Endothelial cell of umbilical vein (primary cell): ENCODE measurements at regions not wholly inside any gene's neighbourhood (a gene's known extent, or its start where the extent isn't known, plus 50 kb on each side); places are given as distances from the start of the nearest gene placed in this dataset.

Source experiments
- BruUV-seq: library from RNA; stranded (reverse); fragments of 400-500 nt; replicated peaks from 2 replicates; lab custom pipeline; 2021; lab: Mats Ljungman, UMichigan
- CTCF ChIA-PET: fragments of 300-600, 350-600 bp; sonication (Branson Sonifier 250); formaldehyde crosslinking; loops from one replicate; lab custom pipeline; 2021; ENCODE audit warnings: antibody characterized with exemption, inconsistent platforms; lab: Charles Lee
- POLR2A ChIA-PET: fragments of 300-600, 350-600 bp; sonication (Branson Sonifier 250); formaldehyde crosslinking; loops from one replicate; lab custom pipeline; 2021; ENCODE audit warnings: antibody characterized with exemption, inconsistent platforms; lab: Charles Lee
- DNase-seq: peaks from one replicate; pipeline ENCODE4 v3.0.0-alpha.2; 2011; ENCODE audit warnings: low read depth, low spot score
- FAIRE-seq: peaks from 2 replicates; lab custom pipeline; 2011; peaks lifted over from hg19 to GRCh38; lab: Jason Lieb, UNC
- H2AFZ ChIP-seq: 2 replicates; pipeline ENCODE4 v1.6.0; 2012; ENCODE audit warnings: low read depth, low read length, control low read depth, inconsistent platforms
- H3K27ac ChIP-seq: 2 replicates; pipeline ENCODE4 v1.5.1; 2011; ENCODE audit warnings: low read depth, mild to moderate bottlenecking, control low read depth, low read length, moderate library complexity; ENCODE audit not compliant: insufficient read depth
- H3K27me3 ChIP-seq, 2 experiments: 2 replicates each; pipeline versions ENCODE4 v1.6.0 to v1.6.1; 2011; ENCODE audit warnings: low read length in 2 of 2, mixed read lengths in 1 of 2; ENCODE audit not compliant: control insufficient read depth in 2 of 2, insufficient read depth in 2 of 2
- H3K36me3 ChIP-seq, 2 experiments: 2 replicates in 1 of 2; 3 replicates in 1 of 2; pipeline ENCODE4 v1.5.1; 2011; ENCODE audit warnings: low read length in 2 of 2, mild to moderate bottlenecking in 1 of 2, moderate library complexity in 1 of 2; ENCODE audit not compliant: control insufficient read depth in 2 of 2, insufficient read depth in 2 of 2; ENCODE audit errors: extremely low read depth in 1 of 2
- H3K4me1 ChIP-seq: 3 replicates; pipeline ENCODE4 v1.5.1; 2011; ENCODE audit warnings: mild to moderate bottlenecking, low read length; ENCODE audit not compliant: control insufficient read depth, insufficient read depth; ENCODE audit errors: extremely low read depth
- H3K4me2 ChIP-seq: 2 replicates; pipeline ENCODE4 v1.6.1; 2011; ENCODE audit warnings: low read length, control low read depth, mixed read lengths; ENCODE audit not compliant: insufficient read depth
- H3K4me3 ChIP-seq, 3 experiments: fragments of 200-600 bp in 1 of 3; sonication (generic), shearing (Covaris generic) in 1 of 3; replicated peaks in 1 of 3; 2 replicates each; pipeline ENCODE4 v1.5.1; 2011 to 2016; ENCODE audit warnings: control low read depth in 3 of 3, low read length in 3 of 3, mild to moderate bottlenecking in 2 of 3, inconsistent platforms in 1 of 3, low read depth in 1 of 3, moderate library complexity in 1 of 3; ENCODE audit not compliant: insufficient read depth in 1 of 3
- H3K79me2 ChIP-seq: 2 replicates; pipeline ENCODE4 v1.6.0; 2012; ENCODE audit warnings: low read length, inconsistent platforms; ENCODE audit not compliant: control insufficient read depth, insufficient read depth
- H3K9ac ChIP-seq: replicated peaks from 2 replicates; pipeline ENCODE3; 2011; ENCODE audit warnings: low read length, control low read depth; ENCODE audit not compliant: insufficient read depth; ENCODE audit errors: extremely low read depth
- H3K9me1 ChIP-seq: replicated peaks from 3 replicates; pipeline ENCODE4 v1.6.0; 2011; ENCODE audit warnings: mild to moderate bottlenecking, low read length; ENCODE audit not compliant: control insufficient read depth, insufficient read depth; ENCODE audit errors: extremely low read depth
- H3K9me3 ChIP-seq: replicated peaks from 2 replicates; pipeline ENCODE4 v1.5.1; 2012; ENCODE audit warnings: low read length, inconsistent platforms; ENCODE audit not compliant: control insufficient read depth, insufficient read depth
- H4K20me1 ChIP-seq: replicated peaks from 2 replicates; pipeline ENCODE3; 2011; ENCODE audit warnings: mild to moderate bottlenecking, low read length; ENCODE audit not compliant: control insufficient read depth, insufficient read depth; ENCODE audit errors: extremely low read depth
- EZH2 ChIP-seq: IDR thresholded peaks from 2 replicates; pipeline ENCODE4 v1.6.1; 2012; ENCODE audit warnings: borderline replicate concordance, low read depth, mild to moderate bottlenecking, moderate library complexity, low read length, inconsistent platforms; ENCODE audit not compliant: severe bottlenecking
- FOS ChIP-seq: IDR thresholded peaks from 2 replicates; pipeline ENCODE4 v1.6.1; 2011; ENCODE audit warnings: mild to moderate bottlenecking, low read length, moderate library complexity, borderline replicate concordance; ENCODE audit not compliant: insufficient read depth
- GATA2 ChIP-seq: IDR thresholded peaks from 2 replicates; pipeline ENCODE4 v1.7.0; 2011; ENCODE audit warnings: low read depth, mild to moderate bottlenecking, moderate library complexity, mixed read lengths, low read length; ENCODE audit not compliant: insufficient read length, insufficient read depth
- MAX ChIP-seq: IDR thresholded peaks from 2 replicates; pipeline ENCODE4 v1.6.1; 2011; ENCODE audit not compliant: insufficient read depth, insufficient read length
- MYC ChIP-seq: IDR thresholded peaks from one replicate; pipeline ENCODE4 v1.6.1; 2011; ENCODE audit warnings: mild to moderate bottlenecking, low read depth, low read length
- POLR2A ChIP-seq: IDR thresholded peaks from 2 replicates; pipeline ENCODE4 v1.6.1; 2012; ENCODE audit warnings: low read depth, mild to moderate bottlenecking, control low read depth, low read length
- POLR2AphosphoS5 ChIP-seq: IDR thresholded peaks from 2 replicates; pipeline ENCODE4 v1.6.1; 2012; ENCODE audit warnings: low read depth, mild to moderate bottlenecking, control low read depth, low read length, moderate library complexity; ENCODE audit not compliant: insufficient read depth
- dilution Hi-C: fragments of 300-500 bp; cut with MboI; formaldehyde crosslinking; loops from one replicate; pipeline ENCODE4 v1.15.0; 2019; ENCODE audit warnings: low sequenced_read_pairs; ENCODE audit not compliant: extremely low pct_ligation_motif_present
- intact Hi-C: fragments of 100-400 bp; cut with micrococcal nuclease; formaldehyde crosslinking; loops from one replicate; pipeline ENCODE4 v1.10.0; 2022
- TF ChIP-seq, protein P1 (sequence below), 2 donors: IDR thresholded peaks; 1 replicate in 1 of 2; 2 replicates in 1 of 2; pipeline ENCODE4 v1.5.1; 2011; ENCODE audit warnings: low read length in 2 of 2, mild to moderate bottlenecking in 2 of 2, moderate library complexity in 2 of 2, control low read depth in 1 of 2, inconsistent platforms in 1 of 2, low read depth in 1 of 2; ENCODE audit not compliant: insufficient read depth in 1 of 2; ENCODE audit errors: extremely low read depth in 1 of 2

GRCh38 chr2:22626621-22627020 is 758.4 kb upstream of the KLHL29 start:
- Histone ChIP-seq H3K4me2 (no peak overlapping the region), H3K9me1 (no peaks in the 10 kb centered on the region), H3K9ac (no peak overlapping the region), H3K36me3 (no peaks in the 10 kb centered on the region), H4K20me1 (no peaks in the 10 kb centered on the region), H3K79me2 (no peaks in the 10 kb centered on the region), H3K27ac (no peak overlapping the region), H3K4me1 (no peaks in the 10 kb centered on the region), H2AFZ (no peak overlapping the region), H3K4me3 (no peak overlapping the region), H3K9me3 (peaks cover 6% of the 10 kb centered on the region), H3K27me3 (no peaks in the 10 kb centered on the region)
- ChIA-PET CTCF (no interaction called here), POLR2A (no interaction called here)
- intact Hi-C loops (no loop called here), dilution Hi-C loops (no loop called here)
- BruUV-seq = no TSS peak
- FAIRE-seq (no peak), DNase-seq (no peak)
- TF ChIP-seq POLR2AphosphoS5 = no peak
- TF ChIP-seq FOS = no peak
- TF ChIP-seq EZH2 = no peak
- TF ChIP-seq MAX = no peak
- TF ChIP-seq POLR2A = no peak
- TF ChIP-seq, protein P1, sequence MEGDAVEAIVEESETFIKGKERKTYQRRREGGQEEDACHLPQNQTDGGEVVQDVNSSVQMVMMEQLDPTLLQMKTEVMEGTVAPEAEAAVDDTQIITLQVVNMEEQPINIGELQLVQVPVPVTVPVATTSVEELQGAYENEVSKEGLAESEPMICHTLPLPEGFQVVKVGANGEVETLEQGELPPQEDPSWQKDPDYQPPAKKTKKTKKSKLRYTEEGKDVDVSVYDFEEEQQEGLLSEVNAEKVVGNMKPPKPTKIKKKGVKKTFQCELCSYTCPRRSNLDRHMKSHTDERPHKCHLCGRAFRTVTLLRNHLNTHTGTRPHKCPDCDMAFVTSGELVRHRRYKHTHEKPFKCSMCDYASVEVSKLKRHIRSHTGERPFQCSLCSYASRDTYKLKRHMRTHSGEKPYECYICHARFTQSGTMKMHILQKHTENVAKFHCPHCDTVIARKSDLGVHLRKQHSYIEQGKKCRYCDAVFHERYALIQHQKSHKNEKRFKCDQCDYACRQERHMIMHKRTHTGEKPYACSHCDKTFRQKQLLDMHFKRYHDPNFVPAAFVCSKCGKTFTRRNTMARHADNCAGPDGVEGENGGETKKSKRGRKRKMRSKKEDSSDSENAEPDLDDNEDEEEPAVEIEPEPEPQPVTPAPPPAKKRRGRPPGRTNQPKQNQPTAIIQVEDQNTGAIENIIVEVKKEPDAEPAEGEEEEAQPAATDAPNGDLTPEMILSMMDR (IDR thresholded peaks at IDR 0.05; ENCODE audit: extremely low read depth in 1 of 2, insufficient read depth in 1 of 2, low read depth in 1 of 2, low read length in 2 of 2) = no peak
- TF ChIP-seq GATA2 = no peak
- no peak for TF ChIP-seq MYC
